ENCODE measurements at regions not wholly inside any gene's neighbourhood (a gene's known extent, or its start where the extent isn't known, plus 50 kb on each side); places are given as distances from the start of the nearest gene placed in this dataset.
"Not testable (repeated sequence)": the region's sequence is repeated elsewhere in the genome, so short reads cannot be mapped to it uniquely, and the experiment has no call there.

GRCh38 chr7:121714559-121715303 is 158.2 kb upstream of the PTPRZ1 start:
- DNase-seq (ENCODE audit: low read depth), result no peak

GRCh38 chr7:121712961-121713360 is 160.0 kb upstream of the PTPRZ1 start:
- H3K4me3 ChIP-seq (ENCODE audit: low read depth, low read length); DNase-seq (ENCODE audit: low read depth): not testable (repeated sequence)

More at GRCh38 chr7:121714559-121715303, 158.2 kb upstream of the PTPRZ1 start:
- no peak for TF ChIP-seq CTCF (IDR thresholded peaks at IDR 0.05; ENCODE audit: low read depth, low read length, missing control alignments)
- H3K4me3 ChIP-seq (ENCODE audit: low read depth, low read length), result no peak overlapping the region

GRCh38 chr7:121697731-121698316 is 175.1 kb upstream of the PTPRZ1 start:
- DNase-seq (ENCODE audit: low read depth), result no peak
- no peak for TF ChIP-seq CTCF (IDR thresholded peaks at IDR 0.05; ENCODE audit: low read depth, low read length, missing control alignments)
- no peak overlapping the region for H3K4me3 ChIP-seq (ENCODE audit: low read depth, low read length)

GRCh38 chr7:121696954-121697353 is 176.0 kb upstream of the PTPRZ1 start:
- DNase-seq (ENCODE audit: low read depth), result no peak
- no peak overlapping the region for H3K4me3 ChIP-seq (ENCODE audit: low read depth, low read length)
- no peak for TF ChIP-seq CTCF (IDR thresholded peaks at IDR 0.05; ENCODE audit: low read depth, low read length, missing control alignments)

- TF ChIP-seq CTCF (IDR thresholded peaks at IDR 0.05; ENCODE audit: low read depth, low read length, missing control alignments), result no peak
- DNase-seq (ENCODE audit: low read depth), result no peak
- no peak overlapping the region for H3K4me3 ChIP-seq (ENCODE audit: low read depth, low read length)
Measured at GRCh38 chr7:121689749-121690148, 183.2 kb upstream of the PTPRZ1 start.

GRCh38 chr7:121681700-121682099 is 191.3 kb upstream of the PTPRZ1 start:
- no peak for DNase-seq (ENCODE audit: low read depth)
- TF ChIP-seq CTCF (IDR thresholded peaks at IDR 0.05; ENCODE audit: low read depth, low read length, missing control alignments), result no peak
- H3K4me3 ChIP-seq (ENCODE audit: low read depth, low read length), result no peak overlapping the region

- no peak overlapping the region for H3K4me3 ChIP-seq (ENCODE audit: low read depth, low read length)
- TF ChIP-seq CTCF (IDR thresholded peaks at IDR 0.05; ENCODE audit: low read depth, low read length, missing control alignments), result no peak
- no peak for DNase-seq (ENCODE audit: low read depth)
Measured at GRCh38 chr7:121676168-121676567, 196.8 kb upstream of the PTPRZ1 start.

GRCh38 chr7:121674455-121674854 is 198.5 kb upstream of the PTPRZ1 start:
- H3K4me3 ChIP-seq (ENCODE audit: low read depth, low read length); DNase-seq (ENCODE audit: low read depth): not testable (repeated sequence)

All from GM12864 (cell line).